ENCODE measurements at regions not wholly inside any gene's neighbourhood (a gene's known extent, or its start where the extent isn't known, plus 50 kb on each side); places are given as distances from the start of the nearest gene placed in this dataset.

DNA sequence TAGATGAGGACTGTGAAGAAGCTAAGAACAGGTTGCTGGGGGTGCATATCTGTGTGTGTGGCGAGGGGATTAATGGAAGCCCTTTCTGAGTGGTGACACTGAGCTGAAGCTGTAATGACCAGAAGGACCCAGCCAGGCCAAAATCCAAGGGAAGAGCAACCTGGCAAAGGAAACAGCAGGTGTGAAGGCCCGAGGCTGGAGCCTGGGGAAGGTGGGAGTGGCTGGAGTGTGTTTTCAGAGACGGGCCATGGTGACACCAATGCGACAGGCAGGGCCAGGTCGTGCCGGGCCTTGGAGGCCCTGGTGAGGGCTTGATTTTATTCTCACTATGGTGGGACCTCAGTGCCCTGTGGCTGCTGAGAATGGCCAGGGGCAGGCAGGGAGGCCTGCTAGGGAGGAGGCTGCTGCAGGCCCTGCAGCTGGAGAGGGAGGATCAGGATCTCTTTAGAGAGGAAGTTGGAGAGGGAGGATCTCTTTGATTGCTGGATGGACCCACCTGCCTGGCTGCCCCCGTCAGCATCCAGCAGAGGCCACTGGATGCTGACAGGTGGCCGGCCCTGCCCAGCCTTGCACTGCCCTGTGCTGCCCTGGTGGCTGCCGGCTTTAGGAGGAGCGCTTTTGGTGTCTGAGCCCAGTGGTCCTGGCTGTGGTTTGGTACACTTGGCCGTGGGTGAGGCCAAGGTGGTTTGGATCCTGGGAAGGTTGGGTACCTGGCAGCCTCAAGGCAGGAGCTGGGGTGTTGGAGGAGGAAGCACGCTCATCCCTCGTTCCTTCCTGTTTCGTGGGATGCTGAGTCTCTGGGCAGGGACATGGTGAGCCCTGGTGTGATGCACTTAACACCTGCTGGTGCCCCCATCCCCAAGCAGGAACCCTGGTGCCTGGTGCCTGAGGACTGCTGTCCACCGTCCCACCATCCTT, 188.3 kb downstream of the SEC14L1 start:
- TF ChIP-seq, protein P1, sequence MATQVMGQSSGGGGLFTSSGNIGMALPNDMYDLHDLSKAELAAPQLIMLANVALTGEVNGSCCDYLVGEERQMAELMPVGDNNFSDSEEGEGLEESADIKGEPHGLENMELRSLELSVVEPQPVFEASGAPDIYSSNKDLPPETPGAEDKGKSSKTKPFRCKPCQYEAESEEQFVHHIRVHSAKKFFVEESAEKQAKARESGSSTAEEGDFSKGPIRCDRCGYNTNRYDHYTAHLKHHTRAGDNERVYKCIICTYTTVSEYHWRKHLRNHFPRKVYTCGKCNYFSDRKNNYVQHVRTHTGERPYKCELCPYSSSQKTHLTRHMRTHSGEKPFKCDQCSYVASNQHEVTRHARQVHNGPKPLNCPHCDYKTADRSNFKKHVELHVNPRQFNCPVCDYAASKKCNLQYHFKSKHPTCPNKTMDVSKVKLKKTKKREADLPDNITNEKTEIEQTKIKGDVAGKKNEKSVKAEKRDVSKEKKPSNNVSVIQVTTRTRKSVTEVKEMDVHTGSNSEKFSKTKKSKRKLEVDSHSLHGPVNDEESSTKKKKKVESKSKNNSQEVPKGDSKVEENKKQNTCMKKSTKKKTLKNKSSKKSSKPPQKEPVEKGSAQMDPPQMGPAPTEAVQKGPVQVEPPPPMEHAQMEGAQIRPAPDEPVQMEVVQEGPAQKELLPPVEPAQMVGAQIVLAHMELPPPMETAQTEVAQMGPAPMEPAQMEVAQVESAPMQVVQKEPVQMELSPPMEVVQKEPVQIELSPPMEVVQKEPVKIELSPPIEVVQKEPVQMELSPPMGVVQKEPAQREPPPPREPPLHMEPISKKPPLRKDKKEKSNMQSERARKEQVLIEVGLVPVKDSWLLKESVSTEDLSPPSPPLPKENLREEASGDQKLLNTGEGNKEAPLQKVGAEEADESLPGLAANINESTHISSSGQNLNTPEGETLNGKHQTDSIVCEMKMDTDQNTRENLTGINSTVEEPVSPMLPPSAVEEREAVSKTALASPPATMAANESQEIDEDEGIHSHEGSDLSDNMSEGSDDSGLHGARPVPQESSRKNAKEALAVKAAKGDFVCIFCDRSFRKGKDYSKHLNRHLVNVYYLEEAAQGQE (IDR thresholded peaks at IDR 0.05; ENCODE audit: insufficient read depth in 1 of 2, low read depth in 2 of 2, low read length in 2 of 2): no peak
- no peak for TF ChIP-seq POLR2AphosphoS5 (IDR thresholded peaks at IDR 0.05; ENCODE audit: low read depth, low read length)
- no peak for TF ChIP-seq SIN3A (IDR thresholded peaks at IDR 0.05; ENCODE audit: borderline replicate concordance, insufficient read depth, low read length)
- TF ChIP-seq TAF1 (IDR thresholded peaks at IDR 0.05; ENCODE audit: borderline replicate concordance, insufficient read depth, low read length): no peak

Measured in PFSK-1 (cell line).